B cell (primary cell): ENCODE measurements at regions not wholly inside any gene's neighbourhood (a gene's known extent, or its start where the extent isn't known, plus 50 kb on each side); places are given as distances from the start of the nearest gene placed in this dataset.

Experiments
- EZH2 ChIP-seq: IDR thresholded peaks from 2 replicates; pipeline ENCODE4 v1.6.1; 2012; ENCODE audit warnings: borderline replicate concordance, low read depth, mild to moderate bottlenecking, moderate library complexity, low read length; ENCODE audit not compliant: insufficient read depth, poor library complexity, severe bottlenecking
- TF ChIP-seq, protein P1 (sequence below): fragments of 200-600 bp; IDR thresholded peaks from one replicate; pipeline ENCODE4 v1.8.0; 2022; ENCODE audit warnings: antibody characterized with exemption, mild to moderate bottlenecking

DNA sequence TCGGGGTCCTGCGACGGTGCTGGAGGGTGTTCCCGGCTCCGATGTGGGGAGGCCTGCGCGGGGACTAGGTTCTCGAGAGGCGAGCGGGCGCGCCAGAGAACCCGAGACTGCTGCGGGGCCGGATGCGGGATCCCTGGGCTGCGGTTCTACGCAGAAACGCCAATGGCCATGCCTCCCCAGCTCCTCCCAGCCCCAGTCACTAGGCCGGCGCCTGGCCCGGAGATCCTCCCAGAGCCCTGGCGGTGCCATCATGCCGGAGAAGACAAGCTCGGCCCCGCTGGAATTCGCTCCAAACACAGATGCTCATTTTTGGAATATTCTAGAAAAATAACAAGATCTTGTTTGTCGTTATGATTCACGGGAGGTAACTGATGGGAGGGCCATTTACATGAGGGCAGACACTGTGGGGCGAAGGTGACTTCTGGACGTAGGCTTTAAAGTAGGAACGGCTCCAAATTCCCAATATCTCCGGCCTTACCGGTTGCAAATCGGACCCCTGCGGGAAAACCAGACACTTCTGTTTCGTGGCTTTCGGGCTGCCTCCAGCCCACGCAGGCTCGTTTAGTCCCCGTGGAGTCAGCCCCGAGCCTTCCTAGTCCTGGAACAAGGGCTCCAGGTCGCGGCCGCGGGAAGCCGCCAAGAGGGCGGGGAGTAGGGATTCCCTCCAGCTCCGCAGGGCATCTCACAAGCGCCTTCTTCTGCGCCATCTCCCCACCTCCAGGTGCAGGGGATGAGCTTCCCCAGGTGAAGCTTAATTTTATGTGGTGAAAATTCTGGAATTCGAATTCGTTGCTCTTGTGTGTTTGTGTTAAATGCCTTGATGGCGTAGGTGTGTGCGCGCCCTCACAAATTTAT, 74.8 kb upstream of the POLG start:
- TF ChIP-seq, protein P1, sequence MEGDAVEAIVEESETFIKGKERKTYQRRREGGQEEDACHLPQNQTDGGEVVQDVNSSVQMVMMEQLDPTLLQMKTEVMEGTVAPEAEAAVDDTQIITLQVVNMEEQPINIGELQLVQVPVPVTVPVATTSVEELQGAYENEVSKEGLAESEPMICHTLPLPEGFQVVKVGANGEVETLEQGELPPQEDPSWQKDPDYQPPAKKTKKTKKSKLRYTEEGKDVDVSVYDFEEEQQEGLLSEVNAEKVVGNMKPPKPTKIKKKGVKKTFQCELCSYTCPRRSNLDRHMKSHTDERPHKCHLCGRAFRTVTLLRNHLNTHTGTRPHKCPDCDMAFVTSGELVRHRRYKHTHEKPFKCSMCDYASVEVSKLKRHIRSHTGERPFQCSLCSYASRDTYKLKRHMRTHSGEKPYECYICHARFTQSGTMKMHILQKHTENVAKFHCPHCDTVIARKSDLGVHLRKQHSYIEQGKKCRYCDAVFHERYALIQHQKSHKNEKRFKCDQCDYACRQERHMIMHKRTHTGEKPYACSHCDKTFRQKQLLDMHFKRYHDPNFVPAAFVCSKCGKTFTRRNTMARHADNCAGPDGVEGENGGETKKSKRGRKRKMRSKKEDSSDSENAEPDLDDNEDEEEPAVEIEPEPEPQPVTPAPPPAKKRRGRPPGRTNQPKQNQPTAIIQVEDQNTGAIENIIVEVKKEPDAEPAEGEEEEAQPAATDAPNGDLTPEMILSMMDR = no peak
- no peak for TF ChIP-seq EZH2
